Transverse colon (tissue), 3 donors: ENCODE measurements at regions not wholly inside any gene's neighbourhood (a gene's known extent, or its start where the extent isn't known, plus 50 kb on each side); places are given as distances from the start of the nearest gene placed in this dataset.

ENCODE experiments used
- EP300 ChIP-seq: sonication (generic); formaldehyde crosslinking; IDR thresholded peaks from one replicate; pipeline ENCODE4 v1.6.1; 2017; ENCODE audit warnings: antibody characterized with exemption, low read depth
- TF ChIP-seq, protein P1 (sequence below), 5 experiments: fragments of 200-600 bp in 3 of 5; fragments of 450-650 bp in 2 of 5; sonication (generic) in 3 of 5; IDR thresholded peaks; 1 replicate in 2 of 5; 2 replicates in 3 of 5; pipeline ENCODE4 v1.5.1; 2016 to 2017; ENCODE audit warnings: antibody characterized with exemption in 5 of 5, inconsistent platforms in 3 of 5, mild to moderate bottlenecking in 2 of 5, moderate library complexity in 1 of 5

DNA sequence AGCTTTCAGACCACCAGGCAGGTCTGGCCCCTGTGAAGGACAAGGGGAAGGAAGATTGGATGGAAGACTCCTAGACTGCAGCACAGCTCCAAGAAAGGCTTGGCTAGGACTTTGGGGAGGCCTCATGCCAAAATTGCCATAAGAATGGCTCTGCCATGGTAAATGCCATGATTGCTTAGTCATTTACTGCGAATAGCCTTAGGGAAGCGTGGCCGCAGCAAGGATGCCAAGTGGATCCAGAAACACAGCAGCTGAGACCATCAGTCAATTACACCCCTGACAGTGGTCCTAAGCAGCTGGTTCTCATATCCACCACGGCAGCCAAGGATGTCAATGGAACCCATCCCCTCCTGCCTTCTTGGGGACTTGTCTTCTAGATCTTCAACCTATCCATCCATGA lies 88.2 kb upstream of the AUTS2 start:
- TF ChIP-seq EP300, result no peak
- TF ChIP-seq, protein P1, sequence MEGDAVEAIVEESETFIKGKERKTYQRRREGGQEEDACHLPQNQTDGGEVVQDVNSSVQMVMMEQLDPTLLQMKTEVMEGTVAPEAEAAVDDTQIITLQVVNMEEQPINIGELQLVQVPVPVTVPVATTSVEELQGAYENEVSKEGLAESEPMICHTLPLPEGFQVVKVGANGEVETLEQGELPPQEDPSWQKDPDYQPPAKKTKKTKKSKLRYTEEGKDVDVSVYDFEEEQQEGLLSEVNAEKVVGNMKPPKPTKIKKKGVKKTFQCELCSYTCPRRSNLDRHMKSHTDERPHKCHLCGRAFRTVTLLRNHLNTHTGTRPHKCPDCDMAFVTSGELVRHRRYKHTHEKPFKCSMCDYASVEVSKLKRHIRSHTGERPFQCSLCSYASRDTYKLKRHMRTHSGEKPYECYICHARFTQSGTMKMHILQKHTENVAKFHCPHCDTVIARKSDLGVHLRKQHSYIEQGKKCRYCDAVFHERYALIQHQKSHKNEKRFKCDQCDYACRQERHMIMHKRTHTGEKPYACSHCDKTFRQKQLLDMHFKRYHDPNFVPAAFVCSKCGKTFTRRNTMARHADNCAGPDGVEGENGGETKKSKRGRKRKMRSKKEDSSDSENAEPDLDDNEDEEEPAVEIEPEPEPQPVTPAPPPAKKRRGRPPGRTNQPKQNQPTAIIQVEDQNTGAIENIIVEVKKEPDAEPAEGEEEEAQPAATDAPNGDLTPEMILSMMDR (IDR thresholded peaks at IDR 0.05), result no peak
